Ascending aorta (tissue), 2 donors: ENCODE measurements at regions not wholly inside any gene's neighbourhood (a gene's known extent, or its start where the extent isn't known, plus 50 kb on each side); places are given as distances from the start of the nearest gene placed in this dataset.
"Not testable (repeated sequence)": the region's sequence is repeated elsewhere in the genome, so short reads cannot be mapped to it uniquely, and the experiment has no call there.

ENCODE experiments used
- DNase-seq, 2 donors: peaks; one replicate each; pipeline ENCODE4 v3.0.0-alpha.2; 2019; ENCODE audit warnings: low spot score in 2 of 2
- H3K27ac ChIP-seq, 2 donors: fragments of 200-600 bp; sonication (generic); one replicate each; pipeline ENCODE4 v1.5.1; 2016 to 2017; ENCODE audit warnings: mild to moderate bottlenecking in 1 of 2
- H3K27me3 ChIP-seq: fragments of 200-600 bp; sonication (generic); one replicate; pipeline ENCODE4 v1.5.1; 2017
- H3K36me3 ChIP-seq, 2 donors: fragments of 200-600 bp; sonication (generic); one replicate each; pipeline ENCODE4 v1.5.1; 2016
- H3K4me1 ChIP-seq, 2 donors: fragments of 200-600 bp; sonication (generic); one replicate each; pipeline ENCODE4 v1.5.1; 2016 to 2017; ENCODE audit warnings: mild to moderate bottlenecking in 1 of 2
- H3K4me3 ChIP-seq, 2 donors: fragments of 200-600 bp; sonication (generic); one replicate each; pipeline ENCODE4 v1.5.1; 2016 to 2017; ENCODE audit warnings: mild to moderate bottlenecking in 1 of 2
- H3K9me3 ChIP-seq, 2 donors: fragments of 200-600 bp; sonication (generic); one replicate each; pipeline ENCODE4 v1.5.1; 2016
- CTCF ChIP-seq, 3 experiments: fragments of 200-600 bp in 2 of 3; fragments of 450-650 bp in 1 of 3; sonication (generic) in 2 of 3; IDR thresholded peaks; one replicate each; pipeline ENCODE4 v1.5.1; 2016 to 2019; ENCODE audit warnings: antibody characterized with exemption in 3 of 3, mild to moderate bottlenecking in 1 of 3, moderate library complexity in 1 of 3
- intact Hi-C: fragments of 100-400 bp; cut with DNase I; formaldehyde crosslinking; loops from one replicate; pipeline ENCODE4 v1.15.1; 2023

- no peaks in the 10 kb centered on the region for H3K27me3 ChIP-seq
- no peak for DNase-seq
- no peak overlapping the region for H3K4me3 ChIP-seq
- H3K4me1 ChIP-seq: peaks cover 0 to 3% of the 10 kb centered on the region in 2 donors
- TF ChIP-seq CTCF (IDR thresholded peaks at IDR 0.05): no peak
- no peak overlapping the region for H3K27ac ChIP-seq
- H3K36me3 ChIP-seq: peaks cover 10 to 11% of the 10 kb centered on the region in 2 donors
- no peaks in the 10 kb centered on the region for H3K9me3 ChIP-seq
- intact Hi-C loops: no loop called here
Measured at GRCh38 chr7:66564045-66564444, 64.6 kb upstream of the KCTD7 start.

DNA sequence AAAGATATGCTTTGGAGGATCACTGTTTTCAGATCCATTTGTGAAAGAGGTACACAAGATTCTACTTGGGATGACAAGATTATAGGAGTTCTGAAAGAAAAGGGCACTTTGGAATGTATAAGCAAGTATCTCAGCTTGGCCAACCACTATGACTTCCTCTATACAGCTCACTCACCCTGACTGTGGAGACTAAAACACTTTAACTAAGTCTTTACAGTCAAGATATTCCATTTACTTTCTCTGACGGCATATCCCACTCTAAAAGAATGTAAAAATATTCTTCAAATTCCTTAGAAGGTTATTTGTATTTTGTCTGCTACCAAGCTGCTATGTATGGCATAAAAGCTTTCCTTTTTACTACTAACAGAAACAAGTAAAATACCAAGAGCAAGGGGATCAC lies 58.5 kb upstream of the KCTD7 start:
- intact Hi-C loops, DNase-seq, H3K27me3 ChIP-seq, H3K4me1 ChIP-seq, H3K4me3 ChIP-seq, H3K9me3 ChIP-seq, H3K27ac ChIP-seq: not testable (repeated sequence)
- H3K36me3 ChIP-seq: peaks cover 9 to 34% of the 10 kb centered on the region in 2 donors

DNA sequence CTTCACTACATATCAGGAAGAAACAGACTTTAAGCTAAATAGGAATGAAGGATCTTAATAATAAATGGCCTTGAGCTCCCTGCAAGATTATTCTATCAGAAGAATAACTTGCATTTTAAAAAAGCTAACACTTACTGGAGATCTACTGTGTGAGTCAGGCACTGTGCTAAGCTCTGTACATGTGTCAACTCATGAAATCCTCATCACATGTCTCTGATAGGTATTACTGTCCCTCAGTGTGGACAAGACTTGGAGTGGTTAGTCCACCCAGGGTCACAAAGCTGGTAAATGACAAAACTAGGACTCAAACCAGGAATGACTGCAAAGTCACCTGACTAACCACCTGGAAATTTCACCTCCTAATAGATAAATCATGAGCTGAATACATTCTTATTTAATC lies 57.1 kb upstream of the KCTD7 start:
- Histone ChIP-seq H3K9me3 (no peaks in the 10 kb centered on the region), H3K4me1 (peaks cover 0 to 3% of the 10 kb centered on the region in 2 donors), H3K36me3 (peaks cover 9 to 34% of the 10 kb centered on the region in 2 donors), H3K4me3 (no peak overlapping the region), H3K27ac (no peak overlapping the region), H3K27me3 (no peaks in the 10 kb centered on the region)
- intact Hi-C loops: no loop called here
- no peak for TF ChIP-seq CTCF (IDR thresholded peaks at IDR 0.05)
- DNase-seq: no peak

- DNase-seq, H3K9me3 ChIP-seq, H3K4me3 ChIP-seq, H3K4me1 ChIP-seq, intact Hi-C loops, H3K27ac ChIP-seq, H3K27me3 ChIP-seq: not testable (repeated sequence)
- peaks cover 9 to 34% of the 10 kb centered on the region in 2 donors for H3K36me3 ChIP-seq
Measured at GRCh38 chr7:66573782-66574495, 54.7 kb upstream of the KCTD7 start.

DNA sequence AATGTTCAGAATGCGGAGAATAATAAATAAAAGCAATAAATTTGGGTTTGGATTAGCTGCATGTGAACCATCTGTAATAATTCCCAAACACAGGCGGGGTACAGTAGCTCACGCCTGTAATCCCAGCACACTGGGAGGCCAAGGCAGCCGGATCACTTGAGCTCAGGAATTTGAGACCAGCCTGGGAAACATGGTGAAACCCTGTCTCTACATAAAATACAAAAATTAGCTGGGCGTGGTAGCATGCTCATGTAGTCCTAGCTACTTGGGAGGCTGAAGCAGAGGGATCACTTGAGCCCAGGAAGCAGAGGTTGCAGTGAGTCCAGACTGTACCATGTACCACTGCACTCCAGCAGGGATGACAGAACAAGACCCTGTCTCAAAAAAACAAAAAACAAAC lies 53.9 kb upstream of the KCTD7 start:
- H3K4me3 ChIP-seq, H3K4me1 ChIP-seq, H3K27me3 ChIP-seq, DNase-seq, H3K27ac ChIP-seq, intact Hi-C loops, H3K9me3 ChIP-seq: not testable (repeated sequence)
- H3K36me3 ChIP-seq: peaks cover 9 to 34% of the 10 kb centered on the region in 2 donors

GRCh38 chr7:66575398-66575797 lies 53.3 kb upstream of the KCTD7 start:
- Histone ChIP-seq H3K4me3 (no peak overlapping the region), H3K4me1 (no peaks in the 10 kb centered on the region), H3K27ac (no peak overlapping the region), H3K36me3 (peaks cover 9 to 34% of the 10 kb centered on the region in 2 donors), H3K27me3 (no peaks in the 10 kb centered on the region), H3K9me3 (no peaks in the 10 kb centered on the region)
- DNase-seq: no peak
- intact Hi-C loops: no loop called here
- no peak for TF ChIP-seq CTCF (IDR thresholded peaks at IDR 0.05)

GRCh38 chr7:66576646-66577045 lies 52.0 kb upstream of the KCTD7 start:
- no peak overlapping the region for H3K4me3 ChIP-seq
- no peak for TF ChIP-seq CTCF (IDR thresholded peaks at IDR 0.05)
- H3K36me3 ChIP-seq: peaks cover 9 to 30% of the 10 kb centered on the region in 2 donors
- H3K27ac ChIP-seq: no peak overlapping the region
- intact Hi-C loops: no loop called here
- no peaks in the 10 kb centered on the region for H3K9me3 ChIP-seq
- no peak for DNase-seq
- no peaks in the 10 kb centered on the region for H3K4me1 ChIP-seq
- no peaks in the 10 kb centered on the region for H3K27me3 ChIP-seq
